Uterus (tissue), 2 donors: ENCODE measurements at regions not wholly inside any gene's neighbourhood (a gene's known extent, or its start where the extent isn't known, plus 50 kb on each side); places are given as distances from the start of the nearest gene placed in this dataset.

ENCODE experiments used
- CTCF ChIP-seq, 4 experiments: fragments of 200-600 bp in 2 of 4; fragments of 450-650 bp in 2 of 4; sonication (generic) in 2 of 4; IDR thresholded peaks; one replicate each; pipeline ENCODE4 v1.5.1; 2016 to 2019; ENCODE audit warnings: antibody characterized with exemption in 4 of 4, mild to moderate bottlenecking in 2 of 4, moderate library complexity in 1 of 4
- POLR2A ChIP-seq, 2 donors: fragments of 450-650 bp; IDR thresholded peaks; one replicate each; pipeline ENCODE4 v1.6.1; 2016; ENCODE audit warnings: antibody characterized with exemption in 2 of 2, mild to moderate bottlenecking in 1 of 2, moderate library complexity in 1 of 2

DNA sequence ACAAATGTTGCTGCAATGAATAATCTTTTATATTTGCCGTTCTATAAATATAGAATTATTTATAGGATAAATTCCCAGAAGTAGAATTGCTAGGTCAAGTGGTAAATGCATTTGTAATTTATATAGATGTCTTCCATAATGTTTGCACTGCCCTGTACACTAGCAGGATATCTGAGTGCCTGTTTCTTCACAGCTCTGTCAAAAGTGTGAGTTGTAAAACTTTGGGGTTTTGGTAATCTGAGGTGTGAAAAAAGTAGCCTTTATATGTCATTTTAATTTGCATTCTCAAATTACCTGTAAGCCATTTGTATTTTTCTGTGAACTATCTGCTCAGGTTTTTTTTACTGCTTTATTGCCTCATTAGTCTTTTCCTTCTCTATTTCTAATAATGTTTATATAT, 271.2 kb downstream of the NEBL start:
- TF ChIP-seq CTCF (IDR thresholded peaks at IDR 0.05): no peak
- TF ChIP-seq POLR2A (IDR thresholded peaks at IDR 0.05): no peak
